ENCODE measurements at regions not wholly inside any gene's neighbourhood (a gene's known extent, or its start where the extent isn't known, plus 50 kb on each side); places are given as distances from the start of the nearest gene placed in this dataset.

- no peaks in the 10 kb centered on the region for H3K4me1 ChIP-seq (ENCODE audit: insufficient read depth, low read length)
- no peaks in the 10 kb centered on the region for H3K27me3 ChIP-seq (ENCODE audit: insufficient read depth, low read length)
- no peak overlapping the region for H3K4me3 ChIP-seq (ENCODE audit: low read length)
- no peaks in the 10 kb centered on the region for H3K9me3 ChIP-seq (ENCODE audit: low read depth, low read length)
Measured at GRCh38 chr10:124160943-124161582, 67.7 kb upstream of the CHST15 start.

GRCh38 chr10:124160176-124160575, 66.8 kb upstream of the CHST15 start:
- Histone ChIP-seq H3K4me3 (ENCODE audit: low read length) (no peak overlapping the region), H3K27me3 (ENCODE audit: insufficient read depth, low read length) (no peaks in the 10 kb centered on the region), H3K9me3 (ENCODE audit: low read depth, low read length) (no peaks in the 10 kb centered on the region), H3K4me1 (ENCODE audit: insufficient read depth, low read length) (no peaks in the 10 kb centered on the region)

- Histone ChIP-seq H3K4me3 (ENCODE audit: low read length) (no peak overlapping the region), H3K4me1 (ENCODE audit: insufficient read depth, low read length) (peaks cover under 1% of the 10 kb centered on the region), H3K27me3 (ENCODE audit: insufficient read depth, low read length) (no peaks in the 10 kb centered on the region), H3K9me3 (ENCODE audit: low read depth, low read length) (no peaks in the 10 kb centered on the region)
Measured at GRCh38 chr10:124159153-124159552, 65.8 kb upstream of the CHST15 start.

GRCh38 chr10:124158592-124158991, 65.2 kb upstream of the CHST15 start:
- H3K9me3 ChIP-seq (ENCODE audit: low read depth, low read length): no peaks in the 10 kb centered on the region

GRCh38 chr10:124157271-124157681, 63.9 kb upstream of the CHST15 start:
- Histone ChIP-seq H3K4me1 (ENCODE audit: insufficient read depth, low read length) (peaks cover 19% of the 10 kb centered on the region), H3K9me3 (ENCODE audit: low read depth, low read length) (no peaks in the 10 kb centered on the region)

More at GRCh38 chr10:124158592-124158991, 65.2 kb upstream of the CHST15 start:
- no peak overlapping the region for H3K4me3 ChIP-seq (ENCODE audit: low read length)
- H3K4me1 ChIP-seq (ENCODE audit: insufficient read depth, low read length): peaks cover 6% of the 10 kb centered on the region
- H3K27me3 ChIP-seq (ENCODE audit: insufficient read depth, low read length): no peaks in the 10 kb centered on the region

GRCh38 chr10:124156524-124157260, 63.3 kb upstream of the CHST15 start:
- Histone ChIP-seq H3K27me3 (ENCODE audit: insufficient read depth, low read length) (no peaks in the 10 kb centered on the region), H3K4me3 (ENCODE audit: low read length) (no peak overlapping the region), H3K4me1 (ENCODE audit: insufficient read depth, low read length) (peaks cover 25% of the 10 kb centered on the region), H3K9me3 (ENCODE audit: low read depth, low read length) (no peaks in the 10 kb centered on the region)

More at GRCh38 chr10:124157271-124157681, 63.9 kb upstream of the CHST15 start:
- H3K4me3 ChIP-seq (ENCODE audit: low read length): no peak overlapping the region
- no peaks in the 10 kb centered on the region for H3K27me3 ChIP-seq (ENCODE audit: insufficient read depth, low read length)

- H3K9me3 ChIP-seq (ENCODE audit: low read depth, low read length): no peaks in the 10 kb centered on the region
- peaks cover 29% of the 10 kb centered on the region for H3K4me1 ChIP-seq (ENCODE audit: insufficient read depth, low read length)
- H3K27me3 ChIP-seq (ENCODE audit: insufficient read depth, low read length): no peaks in the 10 kb centered on the region
- no peak overlapping the region for H3K4me3 ChIP-seq (ENCODE audit: low read length)
Measured at GRCh38 chr10:124155781-124156435, 62.5 kb upstream of the CHST15 start.

- Histone ChIP-seq H3K27me3 (ENCODE audit: insufficient read depth, low read length) (no peaks in the 10 kb centered on the region), H3K4me1 (ENCODE audit: insufficient read depth, low read length) (peaks cover 46% of the 10 kb centered on the region), H3K4me3 (ENCODE audit: low read length) (no peak overlapping the region), H3K9me3 (ENCODE audit: low read depth, low read length) (no peaks in the 10 kb centered on the region)
Measured at GRCh38 chr10:124153023-124153826, 59.8 kb upstream of the CHST15 start.

GRCh38 chr10:124152139-124153022, 59.0 kb upstream of the CHST15 start:
- Histone ChIP-seq H3K4me1 (ENCODE audit: insufficient read depth, low read length) (peaks cover 52% of the 10 kb centered on the region), H3K4me3 (ENCODE audit: low read length) (no peak overlapping the region), H3K9me3 (ENCODE audit: low read depth, low read length) (no peaks in the 10 kb centered on the region), H3K27me3 (ENCODE audit: insufficient read depth, low read length) (no peaks in the 10 kb centered on the region)

GRCh38 chr10:124151466-124152095, 58.2 kb upstream of the CHST15 start:
- Histone ChIP-seq H3K27me3 (ENCODE audit: insufficient read depth, low read length) (no peaks in the 10 kb centered on the region), H3K9me3 (ENCODE audit: low read depth, low read length) (no peaks in the 10 kb centered on the region), H3K4me1 (ENCODE audit: insufficient read depth, low read length) (peaks cover 60% of the 10 kb centered on the region), H3K4me3 (ENCODE audit: low read length) (no peak overlapping the region)

- H3K4me3 ChIP-seq (ENCODE audit: low read length): no peak overlapping the region
- no peaks in the 10 kb centered on the region for H3K27me3 ChIP-seq (ENCODE audit: insufficient read depth, low read length)
- H3K9me3 ChIP-seq (ENCODE audit: low read depth, low read length): no peaks in the 10 kb centered on the region
- H3K4me1 ChIP-seq (ENCODE audit: insufficient read depth, low read length): peaks cover 67% of the 10 kb centered on the region
Measured at GRCh38 chr10:124150807-124151417, 57.5 kb upstream of the CHST15 start.

GRCh38 chr10:124150189-124150806, 56.9 kb upstream of the CHST15 start:
- H3K27me3 ChIP-seq (ENCODE audit: insufficient read depth, low read length): no peaks in the 10 kb centered on the region
- no peak overlapping the region for H3K4me3 ChIP-seq (ENCODE audit: low read length)
- H3K4me1 ChIP-seq (ENCODE audit: insufficient read depth, low read length): peaks cover 73% of the 10 kb centered on the region
- no peaks in the 10 kb centered on the region for H3K9me3 ChIP-seq (ENCODE audit: low read depth, low read length)

Measured in mononuclear cell (primary cell).